Stimulated activated CD4-positive, alpha-beta T cell treated with anti-CD3 and anti-CD28 coated beads, Interleukin-2, amount 100 ng/mL, for 48 hours (primary cell): ENCODE measurements at regions not wholly inside any gene's neighbourhood (a gene's known extent, or its start where the extent isn't known, plus 50 kb on each side); places are given as distances from the start of the nearest gene placed in this dataset.

Source experiments
- DNase-seq, 2 donors: peaks; one replicate each; pipeline ENCODE4 v3.0.0-alpha.2; 2020

- no peak for DNase-seq
Observed at GRCh38 chr12:28949184-28949583, 199.9 kb upstream of the FAR2 start.

GRCh38 chr12:28950049-28950448 lies 199.0 kb upstream of the FAR2 start:
- DNase-seq, result no peak

GRCh38 chr12:28951935-28952334 lies 197.1 kb upstream of the FAR2 start:
- no peak for DNase-seq

GRCh38 chr12:28954333-28954732 lies 194.7 kb upstream of the FAR2 start:
- DNase-seq, result no peak

GRCh38 chr12:28955491-28955890 lies 193.6 kb upstream of the FAR2 start:
- no peak for DNase-seq

- no peak for DNase-seq
Observed at GRCh38 chr12:28955931-28956330, 193.1 kb upstream of the FAR2 start.

GRCh38 chr12:28958553-28959195 lies 190.4 kb upstream of the FAR2 start:
- no peak for DNase-seq

GRCh38 chr12:28961948-28962384 lies 187.1 kb upstream of the FAR2 start:
- DNase-seq, result no peak

GRCh38 chr12:28963554-28963953 lies 185.5 kb upstream of the FAR2 start:
- DNase-seq, result no peak

- DNase-seq, result no peak
Observed at GRCh38 chr12:28966046-28966780, 182.9 kb upstream of the FAR2 start.

GRCh38 chr12:28967426-28967825 lies 181.7 kb upstream of the FAR2 start:
- no peak for DNase-seq

GRCh38 chr12:28973491-28973890 lies 175.6 kb upstream of the FAR2 start:
- no peak for DNase-seq

- DNase-seq, result no peak
Observed at GRCh38 chr12:28974166-28974565, 174.9 kb upstream of the FAR2 start.

- DNase-seq, result no peak
Observed at GRCh38 chr12:28974883-28975282, 174.2 kb upstream of the FAR2 start.

GRCh38 chr12:28975564-28976340 lies 173.3 kb upstream of the FAR2 start:
- DNase-seq, result no peak

GRCh38 chr12:28980436-28980835 lies 168.6 kb upstream of the FAR2 start:
- no peak for DNase-seq

GRCh38 chr12:28987538-28988324 lies 161.3 kb upstream of the FAR2 start:
- DNase-seq, result no peak

GRCh38 chr12:28988325-28988704 lies 160.8 kb upstream of the FAR2 start:
- no peak for DNase-seq

GRCh38 chr12:28991626-28992025 lies 157.5 kb upstream of the FAR2 start:
- DNase-seq, result no peak

- DNase-seq, result no peak
Observed at GRCh38 chr12:28993720-28994119, 155.4 kb upstream of the FAR2 start.

- DNase-seq, result no peak
Observed at GRCh38 chr12:28994179-28994715, 154.8 kb upstream of the FAR2 start.

- no peak for DNase-seq
Observed at GRCh38 chr12:28996688-28997087, 152.4 kb upstream of the FAR2 start.

GRCh38 chr12:28998662-28999120 lies 150.4 kb upstream of the FAR2 start:
- peak; percentile 6 to 9 for DNase-seq
